AG20443 (cell line): ENCODE measurements at regions not wholly inside any gene's neighbourhood (a gene's known extent, or its start where the extent isn't known, plus 50 kb on each side); places are given as distances from the start of the nearest gene placed in this dataset.
"Not testable (repeated sequence)": the region's sequence is repeated elsewhere in the genome, so short reads cannot be mapped to it uniquely, and the experiment has no call there.

ENCODE experiments used
- DNase-seq: peaks from one replicate; pipeline ENCODE4 v3.0.0; 2012; ENCODE audit warnings: low spot score, mixed read lengths

- DNase-seq = no peak
Observed at GRCh38 chr6:56904068-56904467, 50.8 kb upstream of the BEND6 start.

- peak; percentile 57 for DNase-seq
Observed at GRCh38 chr6:56902641-56903464, 52.1 kb upstream of the BEND6 start.

- no peak for DNase-seq
Observed at GRCh38 chr6:56900784-56901183, 54.1 kb upstream of the BEND6 start.

- no peak for DNase-seq
Observed at GRCh38 chr6:56899753-56900152, 55.2 kb upstream of the BEND6 start.

- DNase-seq = peak; percentile 68
Observed at GRCh38 chr6:56899311-56899710, 55.6 kb upstream of the BEND6 start.

- no peak for DNase-seq
Observed at GRCh38 chr6:56897789-56898529, 56.9 kb upstream of the BEND6 start.

GRCh38 chr6:56891754-56892153, 63.2 kb upstream of the BEND6 start:
- DNase-seq = peak; percentile 50

GRCh38 chr6:56890683-56891429, 64.1 kb upstream of the BEND6 start:
- DNase-seq = peak; percentile 72

GRCh38 chr6:56890066-56890465, 64.8 kb upstream of the BEND6 start:
- no peak for DNase-seq

GRCh38 chr6:56889492-56889891, 65.4 kb upstream of the BEND6 start:
- no peak for DNase-seq

- DNase-seq = no peak
Observed at GRCh38 chr6:56888687-56889086, 66.2 kb upstream of the BEND6 start.

- no peak for DNase-seq
Observed at GRCh38 chr6:56887086-56887485, 67.8 kb upstream of the BEND6 start.

- DNase-seq = no peak
Observed at GRCh38 chr6:56877922-56878321, 77.0 kb upstream of the BEND6 start.

- peak; percentile 56 for DNase-seq
Observed at GRCh38 chr6:56875961-56876360, 78.9 kb upstream of the BEND6 start.

GRCh38 chr6:56875523-56875922, 79.4 kb upstream of the BEND6 start:
- DNase-seq = no peak

- DNase-seq = no peak
Observed at GRCh38 chr6:56874328-56874727, 80.6 kb upstream of the BEND6 start.

GRCh38 chr6:56870053-56870452, 84.9 kb upstream of the BEND6 start:
- DNase-seq = not testable (repeated sequence)

GRCh38 chr6:56869346-56869745, 85.6 kb upstream of the BEND6 start:
- DNase-seq = no peak

- peak; percentile 41 for DNase-seq
Observed at GRCh38 chr6:56868687-56869086, 86.2 kb upstream of the BEND6 start.

GRCh38 chr6:56866917-56867522, 87.9 kb upstream of the BEND6 start:
- no peak for DNase-seq

GRCh38 chr6:56865081-56865875, 89.6 kb upstream of the BEND6 start:
- DNase-seq = no peak
